HCT116 (cell line): ENCODE measurements at regions not wholly inside any gene's neighbourhood (a gene's known extent, or its start where the extent isn't known, plus 50 kb on each side); places are given as distances from the start of the nearest gene placed in this dataset.

ENCODE experiments used
- ATAC-seq: fragments of 200-7000 bp; cut with Tn5 transposase; 2 replicates; pipeline ENCODE4 v1.9.1; 2020; ENCODE audit warnings: mild to moderate bottlenecking, moderate library complexity
- BruUV-seq: library from RNA; stranded (reverse); fragments of 400-500 nt; replicated peaks from 2 replicates; lab custom pipeline; 2021; lab: Mats Ljungman, UMichigan
- CTCF ChIA-PET: fragments of 300-600 bp; sonication (Branson Sonifier 250); formaldehyde crosslinking; loops from one replicate; lab custom pipeline; 2021; ENCODE audit warnings: antibody characterized with exemption; lab: Charles Lee
- POLR2A ChIA-PET: fragments of 300-600, 350-600 bp; sonication (Branson Sonifier 250); formaldehyde crosslinking; loops from one replicate; lab custom pipeline; 2021; ENCODE audit warnings: antibody characterized with exemption; lab: Charles Lee
- RAD21 ChIA-PET, 2 experiments: fragments of 300-600 bp; sonication (Branson Sonifier 250); formaldehyde crosslinking; loops; one replicate each; lab custom pipeline; 2023; ENCODE audit warnings: low total read pairs in 2 of 2; ENCODE audit not compliant: uncharacterized antibody in 2 of 2, unreplicated experiment in 2 of 2, low non-redundant PET in 1 of 2; lab: Charles Lee
- DNase-seq: peaks from one replicate; pipeline ENCODE4 v3.0.0-alpha.2; 2010; ENCODE audit warnings: low read depth, low spot score
- H2AFZ ChIP-seq: fragments of 200-600 bp; shearing (Covaris generic), sonication (generic); 2 replicates; pipeline ENCODE4 v1.6.1; 2017; ENCODE audit warnings: low read depth, mixed run types, mixed read lengths, antibody characterized with exemption, low read length; ENCODE audit not compliant: poor library complexity, severe bottlenecking
- H3K27ac ChIP-seq: 2 replicates; pipeline ENCODE4 v1.5.1; 2012; ENCODE audit warnings: low read depth, low read length
- H3K27me3 ChIP-seq: fragments of 200-600 bp; sonication (generic); 2 replicates; pipeline ENCODE4 v1.6.1; 2016; ENCODE audit warnings: mixed run types, low read length, mixed read lengths; ENCODE audit not compliant: insufficient read depth
- H3K36me3 ChIP-seq, 2 experiments: fragments of 200-500 bp in 1 of 2; fragments of 200-600 bp in 1 of 2; sonication (Bioruptor generic) in 1 of 2; sonication (generic) in 1 of 2; 2 replicates each; pipeline versions ENCODE4 v1.5.1 to v1.6.1; 2014 to 2016; ENCODE audit warnings: low read length in 2 of 2, inconsistent platforms in 1 of 2, mixed read lengths in 1 of 2, mixed run types in 1 of 2; ENCODE audit not compliant: insufficient read depth in 2 of 2, control insufficient read depth in 1 of 2
- H3K4me1 ChIP-seq, 2 experiments: fragments of 200-600 bp in 1 of 2; sonication (generic) in 1 of 2; 2 replicates each; pipeline versions ENCODE4 v1.5.1 to v1.6.1; 2012 to 2017; ENCODE audit warnings: low read length in 2 of 2, inconsistent platforms in 1 of 2, mild to moderate bottlenecking in 1 of 2, mixed read lengths in 1 of 2, mixed run types in 1 of 2, moderate library complexity in 1 of 2; ENCODE audit not compliant: insufficient read depth in 2 of 2, control insufficient read depth in 1 of 2
- H3K4me2 ChIP-seq: fragments of 200-600 bp; sonication (generic); 2 replicates; pipeline ENCODE4 v1.6.1; 2017; ENCODE audit warnings: mixed run types, low read length, mixed read lengths
- H3K4me3 ChIP-seq, 2 experiments: fragments of 200-600 bp in 1 of 2; sonication (generic) in 1 of 2; replicated peaks in 1 of 2; 2 replicates each; pipeline ENCODE4 v1.5.1; 2011 to 2016; ENCODE audit warnings: low read length in 2 of 2, control low read depth in 1 of 2, low read depth in 1 of 2, mild to moderate bottlenecking in 1 of 2, mixed read lengths in 1 of 2, mixed run types in 1 of 2
- H3K79me2 ChIP-seq: fragments of 200-600 bp; sonication (generic); 2 replicates; pipeline ENCODE4 v1.6.1; 2017; ENCODE audit warnings: mild to moderate bottlenecking, mixed run types, low read length, moderate library complexity, mixed read lengths; ENCODE audit not compliant: insufficient read depth
- H3K9ac ChIP-seq: fragments of 200-600 bp; sonication (generic); 2 replicates; pipeline ENCODE4 v1.6.1; 2016; ENCODE audit warnings: low read length, mixed read lengths
- H3K9me2 ChIP-seq: fragments of 200-600 bp; sonication (generic), shearing (Covaris generic); 2 replicates; pipeline ENCODE4 v1.6.1; 2017; ENCODE audit warnings: mixed run types, mild to moderate bottlenecking, moderate library complexity; ENCODE audit not compliant: insufficient read depth
- H3K9me3 ChIP-seq, 2 experiments: fragments of 200-500 bp in 1 of 2; fragments of 200-600 bp in 1 of 2; sonication (Bioruptor generic) in 1 of 2; sonication (generic) in 1 of 2; 2 replicates each; pipeline ENCODE4 v1.6.1; 2014 to 2017; ENCODE audit warnings: low read length in 2 of 2, mixed read lengths in 2 of 2, inconsistent platforms in 1 of 2, low read depth in 1 of 2, mild to moderate bottlenecking in 1 of 2, mixed run types in 1 of 2, moderate library complexity in 1 of 2; ENCODE audit not compliant: control insufficient read depth in 1 of 2, insufficient read depth in 1 of 2
- H4K20me1 ChIP-seq: fragments of 200-600 bp; sonication (generic), shearing (Covaris generic); 2 replicates; pipeline ENCODE4 v1.6.1; 2017; ENCODE audit warnings: mixed run types, mild to moderate bottlenecking, moderate library complexity; ENCODE audit not compliant: insufficient read depth
- CBX3 ChIP-seq: IDR thresholded peaks from 2 replicates; pipeline ENCODE4 v1.6.1; 2012; ENCODE audit warnings: low read depth
- CEBPB ChIP-seq: IDR thresholded peaks from 2 replicates; pipeline ENCODE4 v1.6.1; 2012; ENCODE audit warnings: low read depth
- EGR1 ChIP-seq: IDR thresholded peaks from 2 replicates; pipeline ENCODE4 v1.6.1; 2012; ENCODE audit warnings: low read depth
- ELF1 ChIP-seq: IDR thresholded peaks from 2 replicates; pipeline ENCODE4 v1.6.1; 2012; ENCODE audit warnings: low read depth, borderline replicate concordance
- EZH2 ChIP-seq: fragments of 200-600 bp; sonication (generic); IDR thresholded peaks from 2 replicates; pipeline ENCODE4 v1.6.1; 2017; ENCODE audit warnings: antibody characterized with exemption, mixed run types
- EZH2phosphoT487 ChIP-seq: fragments of 200-600 bp; IDR thresholded peaks from 2 replicates; pipeline ENCODE4 v1.6.1; 2018; ENCODE audit warnings: antibody characterized with exemption, borderline replicate concordance
- FOSL1 ChIP-seq: IDR thresholded peaks from 2 replicates; pipeline ENCODE4 v1.6.1; 2012; ENCODE audit warnings: low read depth
- JUND ChIP-seq: IDR thresholded peaks from 2 replicates; pipeline ENCODE4 v1.6.1; 2012
- MAX ChIP-seq: IDR thresholded peaks from 2 replicates; pipeline ENCODE4 v1.6.1; 2012
- POLR2AphosphoS5 ChIP-seq: IDR thresholded peaks from 2 replicates; pipeline ENCODE4 v1.6.1; 2011; ENCODE audit warnings: mild to moderate bottlenecking, low read depth, low read length, moderate library complexity
- RAD21 ChIP-seq: IDR thresholded peaks from 2 replicates; pipeline ENCODE4 v1.6.1; 2012; ENCODE audit warnings: low read depth, mild to moderate bottlenecking
- SIN3A ChIP-seq: IDR thresholded peaks from 2 replicates; pipeline ENCODE4 v1.6.1; 2012; ENCODE audit warnings: low read depth
- SP1 ChIP-seq: IDR thresholded peaks from 2 replicates; pipeline ENCODE4 v1.6.1; 2012; ENCODE audit warnings: low read depth
- SRF ChIP-seq: IDR thresholded peaks from 2 replicates; pipeline ENCODE4 v1.6.1; 2012; ENCODE audit warnings: low read depth
- TCF7L2 ChIP-seq: IDR thresholded peaks from 2 replicates; pipeline ENCODE4 v1.7.0; 2011; ENCODE audit warnings: borderline replicate concordance, inconsistent platforms; ENCODE audit not compliant: insufficient read depth, insufficient read length; ENCODE audit errors: extremely low read depth
- YY1 ChIP-seq: IDR thresholded peaks from 2 replicates; pipeline ENCODE4 v1.6.1; 2011; ENCODE audit warnings: low read length, low read depth, moderate library complexity, mild to moderate bottlenecking; ENCODE audit not compliant: insufficient replicate concordance; ENCODE audit errors: extremely low read depth
- intact Hi-C: fragments of 100-400 bp; cut with micrococcal nuclease; formaldehyde crosslinking; loops from 2 replicates; pipeline ENCODE4 v1.10.0; 2022

GRCh38 chr6:67615796-67616195, 1019.3 kb upstream of the ADGRB3 start:
- no peak overlapping the region for H3K4me2 ChIP-seq
- H3K9me2 ChIP-seq, result no peaks in the 10 kb centered on the region
- H3K36me3 ChIP-seq, result no peaks in the 10 kb centered on the region
- RAD21 ChIA-PET, result no interaction called here
- no peak overlapping the region for H3K4me3 ChIP-seq
- no peak for DNase-seq
- no peaks in the 10 kb centered on the region for H4K20me1 ChIP-seq
- intact Hi-C loops, result no loop called here
- no peak overlapping the region for H3K9ac ChIP-seq
- POLR2A ChIA-PET, result no interaction called here
- no peaks in the 10 kb centered on the region for H3K27me3 ChIP-seq
- no peak overlapping the region for H3K27ac ChIP-seq
- H3K9me3 ChIP-seq, result peaks cover 4% of the 10 kb centered on the region in 2 experiments; a peak in 3 of 4 replicates
- ATAC-seq, result no peak
- TF ChIP-seq EGR1, result no peak
- no peak for TF ChIP-seq MAX
- no peak for TF ChIP-seq YY1
- TF ChIP-seq TCF7L2, result no peak
- no peak for TF ChIP-seq CEBPB
- no peak for TF ChIP-seq POLR2AphosphoS5
- TF ChIP-seq EZH2phosphoT487, result no peak
- no peak for TF ChIP-seq RAD21
- TF ChIP-seq JUND, result no peak
- TF ChIP-seq SIN3A, result no peak
- no peak for TF ChIP-seq CBX3
- TF ChIP-seq SRF, result no peak
- no peak for TF ChIP-seq EZH2
- TF ChIP-seq SP1, result no peak
- no peak for TF ChIP-seq FOSL1
- no peak for TF ChIP-seq ELF1
- TF ChIP-seq, all 23 proteins: peak for 0
- no TSS peak for BruUV-seq
- Histone ChIP-seq H3K4me1 (no peaks in the 10 kb centered on the region), H2AFZ (no peak overlapping the region), H3K79me2 (no peaks in the 10 kb centered on the region)
- CTCF ChIA-PET, result no interaction called here
